Fibroblast of villous mesenchyme (primary cell): ENCODE measurements at regions not wholly inside any gene's neighbourhood (a gene's known extent, or its start where the extent isn't known, plus 50 kb on each side); places are given as distances from the start of the nearest gene placed in this dataset.
"Not testable (repeated sequence)": the region's sequence is repeated elsewhere in the genome, so short reads cannot be mapped to it uniquely, and the experiment has no call there.

Experiments used
- DNase-seq: peaks from one replicate; pipeline ENCODE4 v3.0.0-alpha.2; 2010; ENCODE audit warnings: low read depth
- H3K4me3 ChIP-seq: 2 replicates; pipeline ENCODE4 v1.5.1; 2011; ENCODE audit warnings: low read depth, mild to moderate bottlenecking, low read length
- CTCF ChIP-seq: IDR thresholded peaks from 2 replicates; pipeline ENCODE4 v1.5.1; 2012; ENCODE audit warnings: low read depth, mild to moderate bottlenecking, low read length; ENCODE audit not compliant: insufficient read depth

GRCh38 chr6:44040786-44041185 is 86.5 kb downstream of the MRPL14 start:
- DNase-seq, result no peak

GRCh38 chr6:44039839-44040350 is 87.4 kb downstream of the MRPL14 start:
- no peak for TF ChIP-seq CTCF
- no peak overlapping the region for H3K4me3 ChIP-seq
- DNase-seq, result no peak

More at GRCh38 chr6:44040786-44041185, 86.5 kb downstream of the MRPL14 start:
- H3K4me3 ChIP-seq, result no peak overlapping the region
- no peak for TF ChIP-seq CTCF

- no peak overlapping the region for H3K4me3 ChIP-seq
- TF ChIP-seq CTCF, result no peak
- no peak for DNase-seq
Observed at GRCh38 chr6:44039191-44039719, 88.0 kb downstream of the MRPL14 start.

- no peak for DNase-seq
- no peak overlapping the region for H3K4me3 ChIP-seq
Observed at GRCh38 chr6:44038543-44039065, 88.6 kb downstream of the MRPL14 start.

GRCh38 chr6:44037847-44038542 is 89.3 kb downstream of the MRPL14 start:
- DNase-seq, result no peak

More at GRCh38 chr6:44038543-44039065, 88.6 kb downstream of the MRPL14 start:
- TF ChIP-seq CTCF, result no peak

GRCh38 chr6:44037276-44037675 is 90.0 kb downstream of the MRPL14 start:
- not testable (repeated sequence) for H3K4me3 ChIP-seq, DNase-seq

More at GRCh38 chr6:44037847-44038542, 89.3 kb downstream of the MRPL14 start:
- H3K4me3 ChIP-seq, result no peak overlapping the region
- TF ChIP-seq CTCF, result no peak

GRCh38 chr6:44036699-44037101 is 90.6 kb downstream of the MRPL14 start:
- no peak for TF ChIP-seq CTCF
- H3K4me3 ChIP-seq, result no peak overlapping the region
- no peak for DNase-seq
